GM12878 (cell line): ENCODE measurements at regions not wholly inside any gene's neighbourhood (a gene's known extent, or its start where the extent isn't known, plus 50 kb on each side); places are given as distances from the start of the nearest gene placed in this dataset.

ENCODE experiments used
- ATAC-seq: fragments of 200-7000 bp; cut with Tn5 transposase; 3 replicates; pipeline ENCODE4 v1.9.1; 2020; ENCODE audit warnings: mild to moderate bottlenecking, moderate library complexity
- BruUV-seq: library from RNA; stranded (reverse); fragments of 400-500 nt; replicated peaks from 2 replicates; lab custom pipeline; 2021; lab: Mats Ljungman, UMichigan
- CTCF ChIA-PET: fragments of 300-600 bp; sonication (Branson Sonifier 250); formaldehyde crosslinking; extraction: SDS; loops from one replicate; lab custom pipeline; 2021; ENCODE audit warnings: inconsistent platforms; lab: Yijun Ruan, JAX
- POLR2A ChIA-PET: fragments of 350-600 bp; formaldehyde crosslinking; extraction: SDS; loops from one replicate; lab custom pipeline; 2021; ENCODE audit warnings: inconsistent platforms; lab: Charles Lee
- RAD21 ChIA-PET: fragments of 300-600 bp; sonication (Branson Sonifier 250); formaldehyde crosslinking; loops from one replicate; lab custom pipeline; 2023; ENCODE audit warnings: antibody characterized with exemption; ENCODE audit not compliant: unreplicated experiment; lab: Charles Lee
- SMC1A ChIA-PET: fragments of 300-600 bp; sonication (Branson Sonifier 250); formaldehyde crosslinking; loops from one replicate; lab custom pipeline; 2023; ENCODE audit not compliant: unreplicated experiment, uncharacterized antibody; lab: Charles Lee
- DNase-seq: peaks from one replicate; pipeline ENCODE4 v3.0.0-alpha.2; 2011; ENCODE audit warnings: low read depth, low spot score
- FAIRE-seq: peaks from 3 replicates; lab custom pipeline; 2011; peaks lifted over from hg19 to GRCh38; lab: Jason Lieb, UNC
- H2AFZ ChIP-seq: 2 replicates; pipeline ENCODE4 v1.6.0; 2011; ENCODE audit warnings: low read depth, low read length, control low read depth; ENCODE audit not compliant: control insufficient read depth
- H3K27ac ChIP-seq: 2 replicates; pipeline ENCODE4 v1.5.1; 2011; ENCODE audit warnings: control low read depth; ENCODE audit not compliant: control insufficient read depth, insufficient read depth
- H3K27me3 ChIP-seq, 2 experiments: replicated peaks in 1 of 2; 2 replicates each; pipeline versions ENCODE4 v1.6.0 to v1.6.1; 2011; ENCODE audit warnings: low read length in 1 of 2; ENCODE audit not compliant: control insufficient read depth in 2 of 2, insufficient read depth in 2 of 2
- H3K36me3 ChIP-seq, 2 experiments: 2 replicates each; pipeline ENCODE4 v1.5.1; 2011; ENCODE audit warnings: low read length in 1 of 2; ENCODE audit not compliant: control insufficient read depth in 2 of 2, insufficient read depth in 2 of 2
- H3K4me1 ChIP-seq: 2 replicates; pipeline ENCODE4 v1.6.1; 2011; ENCODE audit warnings: mild to moderate bottlenecking, low read length, moderate library complexity, mixed read lengths; ENCODE audit not compliant: control insufficient read depth, insufficient read depth
- H3K4me2 ChIP-seq: 2 replicates; pipeline ENCODE4 v1.6.0; 2011; ENCODE audit warnings: control low read depth; ENCODE audit not compliant: control insufficient read depth, insufficient read depth
- H3K4me3 ChIP-seq: fragments of 200-600 bp; sonication (generic); 2 replicates; pipeline ENCODE4 v1.5.1; 2016
- H3K79me2 ChIP-seq: 2 replicates; pipeline ENCODE4 v1.6.0; 2011; ENCODE audit warnings: low read length; ENCODE audit not compliant: control insufficient read depth, insufficient read depth
- H3K9ac ChIP-seq: 2 replicates; pipeline ENCODE4 v1.8.0; 2011; ENCODE audit warnings: low read length, control low read depth, mixed read lengths; ENCODE audit not compliant: control insufficient read depth, insufficient read depth
- H3K9me3 ChIP-seq: replicated peaks from 3 replicates; pipeline ENCODE4 v1.5.1; 2011; ENCODE audit warnings: mild to moderate bottlenecking, low read length; ENCODE audit not compliant: control insufficient read depth, insufficient read depth
- H4K20me1 ChIP-seq: 2 replicates; pipeline ENCODE4 v1.6.0; 2011; ENCODE audit not compliant: control insufficient read depth, insufficient read depth
- CBX3 ChIP-seq: fragments of 200-600 bp; sonication (generic); IDR thresholded peaks from 2 replicates; pipeline ENCODE4 v1.6.1; 2016; ENCODE audit warnings: low read depth, borderline replicate concordance
- CEBPZ ChIP-seq: fragments of 150-350 bp; IDR thresholded peaks from 2 replicates; pipeline ENCODE4 v1.6.1; 2016; ENCODE audit warnings: low read depth, low read length
- CHD1 ChIP-seq: IDR thresholded peaks from 2 replicates; pipeline ENCODE4 v1.6.1; 2012; ENCODE audit warnings: low read depth, low read length, improper control_type of control experiment
- E2F8 ChIP-seq: fragments of 450-650 bp; IDR thresholded peaks from 2 replicates; pipeline ENCODE4 v1.6.1; 2018; ENCODE audit warnings: mild to moderate bottlenecking, low read depth, moderate library complexity; ENCODE audit not compliant: partially characterized antibody
- HDAC2 ChIP-seq: fragments of 200-600 bp; sonication (generic); IDR thresholded peaks from 2 replicates; pipeline ENCODE4 v1.6.1; 2017
- NKRF ChIP-seq: fragments of 450-650 bp; conservative IDR thresholded peaks from 2 replicates; pipeline ENCODE4 v1.6.1; 2017; ENCODE audit warnings: mild to moderate bottlenecking, moderate library complexity
- NR2C1 ChIP-seq: fragments of 450-650 bp; IDR thresholded peaks from 2 replicates; pipeline ENCODE4 v1.6.1; 2017; ENCODE audit warnings: antibody characterized with exemption, mild to moderate bottlenecking, moderate library complexity
- NR2F1 ChIP-seq: fragments of 450-650 bp; conservative IDR thresholded peaks from 2 replicates; pipeline ENCODE4 v1.6.1; 2017; ENCODE audit warnings: mild to moderate bottlenecking
- RB1 ChIP-seq: fragments of 450-650 bp; formaldehyde crosslinking; IDR thresholded peaks from 2 replicates; pipeline ENCODE4 v1.6.1; 2017; ENCODE audit warnings: mild to moderate bottlenecking, borderline replicate concordance
- SMC3 ChIP-seq: IDR thresholded peaks from 2 replicates; pipeline ENCODE4 v1.6.1; 2011; ENCODE audit warnings: low read length, improper control_type of control experiment, borderline replicate concordance
- SREBF1 ChIP-seq: IDR thresholded peaks from 2 replicates; pipeline ENCODE4 v1.6.1; 2012; ENCODE audit warnings: mild to moderate bottlenecking, low read length
- USF1 ChIP-seq: IDR thresholded peaks from 2 replicates; pipeline ENCODE4 v1.6.1; 2011; ENCODE audit warnings: borderline replicate concordance, low read depth, mild to moderate bottlenecking, moderate library complexity, mixed read lengths, low read length; ENCODE audit not compliant: insufficient read depth; ENCODE audit errors: extremely low read length
- WGBS: methylation state at CpG from one replicate; pipeline ENCODE4 v1.1.6; 2016; ENCODE audit warnings: low lambda C conversion rate; ENCODE audit not compliant: insufficient replicate concordance, insufficient coverage; ENCODE audit errors: missing lambda C conversion rate; 5-methylcytosine and 5-hydroxymethylcytosine counted together
- in situ Hi-C: fragments of 300-500 bp; cut with MboI; formaldehyde crosslinking; loops from 9 replicates; pipeline ENCODE4 v1.14.3; 2018; ENCODE audit warnings: mixed read lengths
- intact Hi-C: fragments of 100-400 bp; cut with micrococcal nuclease; formaldehyde crosslinking; loops from one replicate; pipeline ENCODE4 v1.14.2; 2022; ENCODE audit not compliant: unreplicated experiment
- TF ChIP-seq, protein P1 (sequence below), 3 experiments: IDR thresholded peaks in 2 of 3; conservative IDR thresholded peaks in 1 of 3; 2 replicates each; pipeline ENCODE4 v1.5.1; 2011; ENCODE audit warnings: low read depth in 3 of 3, low read length in 3 of 3, mild to moderate bottlenecking in 3 of 3, control low read depth in 2 of 3, moderate library complexity in 2 of 3, inconsistent platforms in 1 of 3, mixed read lengths in 1 of 3; ENCODE audit not compliant: control insufficient read depth in 2 of 3, insufficient read depth in 1 of 3; ENCODE audit errors: extremely low read depth in 1 of 3

GRCh38 chr18:42508683-42509296 is 553.8 kb downstream of the PIK3C3 start:
- FAIRE-seq = no peak
- no peaks in the 10 kb centered on the region for H3K36me3 ChIP-seq
- ChIA-PET CTCF (no interaction called here), POLR2A (no interaction called here), RAD21 (interaction anchor here (0.8 kb wide), 1 partner anchor 321 kb away, joined by 3 read pairs; no protein-coding TSS in a partner anchor), SMC1A (no interaction called here)
- no peaks in the 10 kb centered on the region for H3K9me3 ChIP-seq
- 0% methylated on average over 3 of the region's 3 CpGs for WGBS
- in situ Hi-C loops (no loop called here), intact Hi-C loops (no loop called here)
- H3K4me3 ChIP-seq = no peak overlapping the region
- no peak overlapping the region for H3K27ac ChIP-seq
- no peak overlapping the region for H3K9ac ChIP-seq
- BruUV-seq = no TSS peak
- no peaks in the 10 kb centered on the region for H3K27me3 ChIP-seq
- no peaks in the 10 kb centered on the region for H3K4me1 ChIP-seq
- H2AFZ ChIP-seq = no peak overlapping the region
- no peak for ATAC-seq
- H3K4me2 ChIP-seq = no peak overlapping the region
- DNase-seq = no peak
- H4K20me1 ChIP-seq = no peaks in the 10 kb centered on the region
- H3K79me2 ChIP-seq = no peaks in the 10 kb centered on the region
- TF ChIP-seq NKRF (no peak), SMC3 (no peak), NR2F1 (no peak), NR2C1 (no peak), HDAC2 (no peak), CHD1 (no peak), CBX3 (no peak), E2F8 (no peak), CEBPZ (no peak), USF1 (no peak), SREBF1 (no peak), RB1 (no peak)
- TF ChIP-seq, protein P1, sequence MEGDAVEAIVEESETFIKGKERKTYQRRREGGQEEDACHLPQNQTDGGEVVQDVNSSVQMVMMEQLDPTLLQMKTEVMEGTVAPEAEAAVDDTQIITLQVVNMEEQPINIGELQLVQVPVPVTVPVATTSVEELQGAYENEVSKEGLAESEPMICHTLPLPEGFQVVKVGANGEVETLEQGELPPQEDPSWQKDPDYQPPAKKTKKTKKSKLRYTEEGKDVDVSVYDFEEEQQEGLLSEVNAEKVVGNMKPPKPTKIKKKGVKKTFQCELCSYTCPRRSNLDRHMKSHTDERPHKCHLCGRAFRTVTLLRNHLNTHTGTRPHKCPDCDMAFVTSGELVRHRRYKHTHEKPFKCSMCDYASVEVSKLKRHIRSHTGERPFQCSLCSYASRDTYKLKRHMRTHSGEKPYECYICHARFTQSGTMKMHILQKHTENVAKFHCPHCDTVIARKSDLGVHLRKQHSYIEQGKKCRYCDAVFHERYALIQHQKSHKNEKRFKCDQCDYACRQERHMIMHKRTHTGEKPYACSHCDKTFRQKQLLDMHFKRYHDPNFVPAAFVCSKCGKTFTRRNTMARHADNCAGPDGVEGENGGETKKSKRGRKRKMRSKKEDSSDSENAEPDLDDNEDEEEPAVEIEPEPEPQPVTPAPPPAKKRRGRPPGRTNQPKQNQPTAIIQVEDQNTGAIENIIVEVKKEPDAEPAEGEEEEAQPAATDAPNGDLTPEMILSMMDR (IDR thresholded peaks at IDR 0.05 in 2 of 3, conservative IDR thresholded peaks at IDR 0.05 in 1 of 3; ENCODE audit: control insufficient read depth in 2 of 3, extremely low read depth in 1 of 3, insufficient read depth in 1 of 3, low read depth in 3 of 3, low read length in 3 of 3) = no peak
